Tibial nerve (tissue), 4 donors: ENCODE measurements at regions not wholly inside any gene's neighbourhood (a gene's known extent, or its start where the extent isn't known, plus 50 kb on each side); places are given as distances from the start of the nearest gene placed in this dataset.

Experiments used
- EP300 ChIP-seq, 2 donors: sonication (generic); formaldehyde crosslinking; IDR thresholded peaks; one replicate each; pipeline ENCODE4 v1.6.1; 2017; ENCODE audit warnings: antibody characterized with exemption in 2 of 2, mild to moderate bottlenecking in 1 of 2
- POLR2A ChIP-seq, 2 donors: fragments of 450-650 bp; IDR thresholded peaks; one replicate each; pipeline ENCODE4 v1.6.1; 2017; ENCODE audit warnings: antibody characterized with exemption in 2 of 2, mild to moderate bottlenecking in 2 of 2, moderate library complexity in 2 of 2
- TF ChIP-seq, protein P1 (sequence below), 5 experiments: fragments of 200-600 bp in 3 of 5; fragments of 450-650 bp in 2 of 5; sonication (generic) in 3 of 5; IDR thresholded peaks; one replicate each; pipeline ENCODE4 v1.5.1; 2016 to 2019; ENCODE audit warnings: antibody characterized with exemption in 5 of 5, mild to moderate bottlenecking in 3 of 5, moderate library complexity in 2 of 5

DNA sequence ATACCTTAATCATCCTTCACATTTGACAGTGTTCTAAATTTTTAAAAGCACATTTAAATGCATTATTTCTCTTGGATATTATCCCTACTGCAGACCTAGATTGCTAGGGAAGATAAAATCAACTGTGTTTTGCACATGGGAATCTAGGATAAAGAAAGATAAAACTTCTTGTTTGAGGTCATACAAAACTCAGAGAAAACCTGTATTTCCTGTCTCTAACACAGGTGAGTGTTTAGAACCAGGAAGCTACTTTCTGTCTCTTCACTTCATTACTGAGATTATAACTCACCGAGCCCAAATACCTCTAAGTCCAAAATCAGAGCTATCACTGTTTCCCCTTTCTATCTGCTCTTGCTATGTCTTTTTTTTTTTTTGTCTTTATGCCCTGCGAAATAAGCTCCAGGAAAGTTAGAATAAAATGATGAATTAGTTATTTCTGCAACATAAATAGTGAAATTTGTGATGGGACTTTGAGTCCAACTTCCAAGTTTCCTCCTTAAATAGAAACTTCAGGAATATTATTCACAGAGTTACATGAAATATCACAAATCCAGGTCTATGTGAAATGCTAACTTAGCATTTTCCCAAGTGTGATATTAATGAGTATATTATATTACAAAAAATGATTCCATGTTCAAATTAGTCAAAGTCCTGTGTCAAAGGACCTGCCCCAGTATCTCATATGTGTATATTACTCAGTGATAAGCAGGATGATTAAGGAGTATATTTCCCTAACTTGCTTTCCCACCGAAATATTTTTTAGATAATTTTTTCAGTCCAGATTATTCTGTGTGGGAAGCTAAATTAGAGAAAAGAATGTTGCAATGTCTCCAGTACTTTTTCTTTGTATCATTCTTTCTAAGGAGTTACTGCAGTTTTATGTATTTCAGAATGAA is 226.4 kb downstream of the PLA2G4A start:
- TF ChIP-seq POLR2A (IDR thresholded peaks at IDR 0.05) (no peak), EP300 (IDR thresholded peaks at IDR 0.05) (no peak)
- TF ChIP-seq, protein P1, sequence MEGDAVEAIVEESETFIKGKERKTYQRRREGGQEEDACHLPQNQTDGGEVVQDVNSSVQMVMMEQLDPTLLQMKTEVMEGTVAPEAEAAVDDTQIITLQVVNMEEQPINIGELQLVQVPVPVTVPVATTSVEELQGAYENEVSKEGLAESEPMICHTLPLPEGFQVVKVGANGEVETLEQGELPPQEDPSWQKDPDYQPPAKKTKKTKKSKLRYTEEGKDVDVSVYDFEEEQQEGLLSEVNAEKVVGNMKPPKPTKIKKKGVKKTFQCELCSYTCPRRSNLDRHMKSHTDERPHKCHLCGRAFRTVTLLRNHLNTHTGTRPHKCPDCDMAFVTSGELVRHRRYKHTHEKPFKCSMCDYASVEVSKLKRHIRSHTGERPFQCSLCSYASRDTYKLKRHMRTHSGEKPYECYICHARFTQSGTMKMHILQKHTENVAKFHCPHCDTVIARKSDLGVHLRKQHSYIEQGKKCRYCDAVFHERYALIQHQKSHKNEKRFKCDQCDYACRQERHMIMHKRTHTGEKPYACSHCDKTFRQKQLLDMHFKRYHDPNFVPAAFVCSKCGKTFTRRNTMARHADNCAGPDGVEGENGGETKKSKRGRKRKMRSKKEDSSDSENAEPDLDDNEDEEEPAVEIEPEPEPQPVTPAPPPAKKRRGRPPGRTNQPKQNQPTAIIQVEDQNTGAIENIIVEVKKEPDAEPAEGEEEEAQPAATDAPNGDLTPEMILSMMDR (IDR thresholded peaks at IDR 0.05): no peak
